Stimulated activated naive B cell treated with anti-CD40 and anti-IgM and Interleukin-4, amounts not matched to agents 10 μg/mL and 1 μg/mL and 100 μg/mL, for 72 hours (primary cell): ENCODE measurements at regions not wholly inside any gene's neighbourhood (a gene's known extent, or its start where the extent isn't known, plus 50 kb on each side); places are given as distances from the start of the nearest gene placed in this dataset.
"Not testable (repeated sequence)": the region's sequence is repeated elsewhere in the genome, so short reads cannot be mapped to it uniquely, and the experiment has no call there.

Source experiments
- ATAC-seq, 2 donors: fragments of 150-1000 bp; cut with Tn5 transposase; replicated peaks; 2 replicates each; pipeline ENCODE4 v1.10.0; 2021; ENCODE audit warnings: moderate library complexity in 1 of 2
- DNase-seq: peaks from one replicate; pipeline ENCODE4 v3.0.0; 2021
- H3K27ac Mint-ChIP-seq: one replicate; pipeline ENCODE4 v1.8.0; 2022; ENCODE audit warnings: mild to moderate bottlenecking, mixed read lengths
- H3K27me3 Mint-ChIP-seq, 2 donors: one replicate each; pipeline ENCODE4 v1.8.0; 2022; ENCODE audit warnings: mixed read lengths in 2 of 2
- H3K36me3 Mint-ChIP-seq, 2 donors: one replicate each; pipeline ENCODE4 v1.8.0; 2022; ENCODE audit warnings: mixed read lengths in 2 of 2, mild to moderate bottlenecking in 1 of 2
- H3K4me1 Mint-ChIP-seq, 2 donors: one replicate each; pipeline ENCODE4 v1.8.0; 2022; ENCODE audit warnings: mixed read lengths in 2 of 2, mild to moderate bottlenecking in 1 of 2
- H3K4me3 Mint-ChIP-seq, 2 donors: one replicate each; pipeline ENCODE4 v1.8.0; 2022; ENCODE audit warnings: mild to moderate bottlenecking in 2 of 2, mixed read lengths in 2 of 2, moderate library complexity in 1 of 2
- H3K9me3 Mint-ChIP-seq, 2 donors: one replicate each; pipeline ENCODE4 v1.8.0; 2022; ENCODE audit warnings: mixed read lengths in 2 of 2, mild to moderate bottlenecking in 1 of 2

- Mint-ChIP-seq H3K36me3 (no peaks in the 10 kb centered on the region), H3K27me3 (peaks cover 10 to 26% of the 10 kb centered on the region in 2 donors), H3K9me3 (peaks cover 6% of the 10 kb centered on the region in 2 donors), H3K4me1 (no peaks in the 10 kb centered on the region), H3K27ac (no peak overlapping the region), H3K4me3 (no peak overlapping the region)
- DNase-seq (no peak), ATAC-seq (no peak)
Observed at GRCh38 chr3:140870351-140870750, 71.3 kb upstream of the SLC25A36 start.

GRCh38 chr3:140871022-140871421 is 70.6 kb upstream of the SLC25A36 start:
- ATAC-seq = no peak
- Mint-ChIP-seq H3K4me3 (no peak overlapping the region), H3K27ac (no peak overlapping the region), H3K27me3 (peaks cover 10 to 21% of the 10 kb centered on the region in 2 donors), H3K36me3 (no peaks in the 10 kb centered on the region), H3K9me3 (peaks cover 4 to 6% of the 10 kb centered on the region in 2 donors), H3K4me1 (no peaks in the 10 kb centered on the region)
- no peak for DNase-seq

GRCh38 chr3:140872165-140872564 is 69.5 kb upstream of the SLC25A36 start:
- ATAC-seq, H3K4me3 Mint-ChIP-seq, H3K4me1 Mint-ChIP-seq, H3K9me3 Mint-ChIP-seq, DNase-seq, H3K27ac Mint-ChIP-seq, H3K36me3 Mint-ChIP-seq: not testable (repeated sequence)
- peaks cover 16 to 23% of the 10 kb centered on the region in 2 donors for H3K27me3 Mint-ChIP-seq

DNA sequence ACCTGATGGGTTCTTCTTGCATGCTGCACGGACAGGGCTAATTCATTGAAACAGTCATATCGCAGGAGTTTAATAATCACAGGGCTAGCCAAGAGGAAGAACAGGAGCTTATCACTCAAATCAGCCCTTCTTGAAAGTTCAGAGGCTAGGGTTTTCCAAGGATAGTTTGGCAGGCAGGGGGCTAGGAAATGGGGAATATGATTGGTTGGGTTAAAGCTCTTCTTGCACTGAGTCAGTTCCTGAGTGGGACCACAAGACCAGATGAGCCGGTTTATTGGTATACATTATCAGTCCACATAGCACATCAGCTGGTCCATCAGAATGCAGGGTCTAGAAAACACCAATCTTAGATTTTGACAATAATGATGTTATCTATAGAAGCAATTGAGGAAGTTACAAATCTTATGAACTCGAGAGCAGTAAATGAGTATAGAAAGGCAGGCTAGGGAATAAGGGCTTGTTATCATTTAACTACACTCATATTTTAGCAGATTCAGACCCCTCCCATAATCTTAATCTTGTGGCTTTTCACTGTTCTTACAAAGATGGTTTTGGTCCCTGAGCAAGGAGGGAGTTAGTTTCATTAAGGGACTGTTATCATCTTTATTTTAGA is 58.1 kb upstream of the SLC25A36 start:
- peaks cover 4 to 12% of the 10 kb centered on the region in 2 donors for H3K36me3 Mint-ChIP-seq
- ATAC-seq = no peak
- H3K4me3 Mint-ChIP-seq = no peak overlapping the region
- peaks cover 14 to 19% of the 10 kb centered on the region in 2 donors for H3K9me3 Mint-ChIP-seq
- no peak for DNase-seq
- no peak overlapping the region for H3K27ac Mint-ChIP-seq
- H3K27me3 Mint-ChIP-seq = peaks cover 20 to 28% of the 10 kb centered on the region in 2 donors
- H3K4me1 Mint-ChIP-seq = no peaks in the 10 kb centered on the region

DNA sequence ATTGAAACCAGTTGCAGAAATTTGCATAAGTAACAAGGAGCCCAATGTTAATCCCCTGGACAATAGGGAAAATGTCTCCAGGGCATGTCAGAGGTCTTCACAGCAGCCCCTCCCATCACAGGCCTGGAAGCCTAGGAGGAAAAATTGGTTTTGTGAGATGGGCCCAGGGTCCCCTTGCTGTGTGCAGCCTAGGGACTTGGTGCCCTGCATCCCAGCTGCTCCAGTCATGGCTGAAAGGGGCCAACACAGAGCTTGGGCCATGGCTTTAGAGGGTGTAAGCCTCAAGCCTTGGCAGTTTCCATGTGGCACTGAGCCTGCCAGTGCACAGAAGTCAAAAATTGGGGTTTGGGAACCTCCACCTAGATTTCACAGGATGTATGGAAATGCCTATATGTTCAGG is 55.9 kb upstream of the SLC25A36 start:
- ATAC-seq, H3K27ac Mint-ChIP-seq, DNase-seq, H3K4me1 Mint-ChIP-seq, H3K4me3 Mint-ChIP-seq: not testable (repeated sequence)
- Mint-ChIP-seq H3K36me3 (peaks cover 4 to 12% of the 10 kb centered on the region in 2 donors), H3K9me3 (peaks cover 14 to 19% of the 10 kb centered on the region in 2 donors), H3K27me3 (peaks cover 11 to 18% of the 10 kb centered on the region in 2 donors)
